ENCODE measurements at regions not wholly inside any gene's neighbourhood (a gene's known extent, or its start where the extent isn't known, plus 50 kb on each side); places are given as distances from the start of the nearest gene placed in this dataset.
A peak's percentile ranks its signal among the peaks of the same experiment; 100 is the strongest.
"Not testable (repeated sequence)": the region's sequence is repeated elsewhere in the genome, so short reads cannot be mapped to it uniquely, and the experiment has no call there.

- no peak for DNase-seq (ENCODE audit: low spot score)
These were observed 61.5 kb downstream of the PRDM13 start for GRCh38 chr6:99668036-99668705.

- DNase-seq (ENCODE audit: low spot score) = no peak
These were observed 83.5 kb downstream of the PRDM13 start for GRCh38 chr6:99689916-99690685.

DNA sequence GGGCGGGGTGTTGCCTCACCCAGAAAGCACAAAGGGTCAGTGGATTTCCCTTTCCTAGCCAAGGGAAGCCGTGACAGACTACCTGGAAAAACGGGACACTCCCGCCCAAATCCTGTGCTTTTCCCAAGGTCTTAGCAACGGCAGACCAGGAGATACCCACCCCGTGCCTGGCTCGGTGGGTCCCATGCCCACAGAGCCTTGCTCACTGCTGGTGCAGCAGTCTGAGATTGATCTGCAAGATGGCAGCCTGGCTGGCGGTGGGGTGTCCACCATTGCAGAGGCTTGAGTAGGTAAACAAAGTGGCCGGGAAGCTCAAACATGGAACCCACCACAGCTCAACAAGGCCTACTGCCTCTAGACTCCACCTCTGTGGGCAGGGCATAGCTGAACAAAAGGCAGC lies 95.7 kb downstream of the PRDM13 start:
- not testable (repeated sequence) for DNase-seq (ENCODE audit: low spot score)

DNA sequence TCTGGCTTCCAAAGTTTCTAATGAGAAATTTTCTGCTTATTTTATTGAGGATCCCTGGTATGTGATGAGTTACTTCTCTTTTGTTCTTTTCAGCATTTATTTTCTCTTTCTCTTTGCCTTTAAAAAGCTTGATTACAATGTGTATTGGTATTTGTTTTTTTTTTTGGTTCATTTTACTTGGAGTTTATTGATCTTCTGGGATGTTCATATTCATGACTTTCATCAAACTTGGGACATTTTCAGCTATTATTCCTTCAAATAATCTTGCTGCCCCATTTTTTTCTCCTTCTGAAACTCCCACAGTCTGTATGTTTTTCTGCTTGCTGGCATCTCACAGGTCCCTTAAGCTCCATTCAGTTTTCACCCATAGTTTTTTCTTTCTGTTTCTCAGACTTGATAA lies 102.4 kb downstream of the PRDM13 start:
- no peak for DNase-seq (ENCODE audit: low spot score)

DNA sequence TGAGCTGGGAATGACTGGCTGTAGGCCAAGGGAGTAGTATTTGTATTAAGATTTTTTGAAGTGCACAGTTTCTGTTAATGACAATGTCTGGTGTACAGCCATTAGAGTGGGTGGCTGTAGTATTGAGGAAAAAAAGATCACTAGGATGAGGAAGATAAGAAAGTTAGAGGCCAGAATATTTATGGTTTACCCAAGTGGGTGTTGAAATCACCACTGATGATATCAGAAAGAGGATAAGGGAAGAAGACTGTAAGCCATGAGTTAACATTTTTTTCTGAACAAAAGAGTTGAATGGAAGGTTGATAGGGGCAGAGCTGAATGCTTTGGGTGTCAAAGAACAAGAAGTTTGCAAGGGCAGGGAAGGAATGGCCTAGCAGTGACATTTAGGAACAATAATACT lies 104.7 kb downstream of the PRDM13 start:
- DNase-seq (ENCODE audit: low spot score) = no peak

DNA sequence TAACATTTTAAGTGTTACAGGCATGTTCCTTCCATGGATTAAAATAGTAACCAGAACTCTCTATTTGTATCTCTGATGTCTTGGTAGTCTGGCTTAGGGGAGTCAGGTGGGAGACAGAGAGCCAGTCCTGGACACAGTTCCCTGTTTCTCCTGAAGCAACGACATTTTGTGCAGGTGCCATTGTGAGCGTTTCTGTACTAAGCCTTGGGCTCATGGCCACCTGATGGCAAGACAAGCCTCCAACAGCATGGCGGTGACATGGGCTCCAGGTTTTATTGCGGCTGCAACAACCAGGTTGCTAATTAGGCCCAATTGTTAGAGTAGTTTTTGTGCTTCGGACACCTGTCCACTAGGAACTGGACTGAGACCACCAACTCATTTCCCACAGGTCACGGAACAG lies 105.3 kb downstream of the PRDM13 start:
- DNase-seq (ENCODE audit: low spot score) = no peak

DNA sequence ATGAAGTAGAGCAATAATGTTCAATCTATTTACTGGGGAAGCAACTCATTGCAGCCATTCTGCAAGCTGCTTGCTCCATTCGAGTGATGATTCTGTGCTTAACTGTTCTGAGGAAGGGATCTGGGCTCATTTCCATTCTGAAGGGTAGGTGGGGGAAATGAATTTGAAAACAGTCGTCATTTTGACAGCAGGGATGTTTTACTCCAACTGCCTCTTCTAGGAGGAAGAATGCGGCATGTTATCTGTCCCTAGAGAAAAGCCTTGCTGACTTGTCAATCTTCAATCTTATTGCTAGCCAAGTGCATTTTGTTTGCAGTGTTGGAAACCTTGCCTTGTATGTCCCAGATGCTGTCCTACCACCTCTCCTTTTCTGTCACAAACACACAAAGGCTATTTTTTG lies 105.9 kb downstream of the PRDM13 start:
- DNase-seq (ENCODE audit: low spot score) = no peak

DNA sequence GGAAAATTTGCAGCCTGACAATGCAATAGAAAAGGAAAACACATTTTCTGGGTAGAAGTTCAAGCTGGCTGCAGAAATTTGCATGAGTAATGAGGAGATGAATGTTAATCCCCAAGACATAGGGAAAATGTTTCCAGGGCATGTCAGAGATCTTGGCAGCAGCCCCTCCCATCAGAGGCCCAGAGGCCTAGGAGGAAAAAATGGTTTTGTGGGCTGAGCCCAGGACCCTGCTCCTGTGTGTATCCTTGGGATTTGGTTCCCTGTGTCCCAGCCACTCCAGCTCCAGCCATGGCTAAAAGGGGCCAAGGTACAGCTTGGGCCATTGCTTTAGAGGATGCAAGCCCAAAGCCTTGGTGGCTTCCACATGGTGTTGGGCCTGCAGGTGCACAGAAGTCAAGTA lies 115.4 kb downstream of the PRDM13 start:
- not testable (repeated sequence) for DNase-seq (ENCODE audit: low spot score)

DNA sequence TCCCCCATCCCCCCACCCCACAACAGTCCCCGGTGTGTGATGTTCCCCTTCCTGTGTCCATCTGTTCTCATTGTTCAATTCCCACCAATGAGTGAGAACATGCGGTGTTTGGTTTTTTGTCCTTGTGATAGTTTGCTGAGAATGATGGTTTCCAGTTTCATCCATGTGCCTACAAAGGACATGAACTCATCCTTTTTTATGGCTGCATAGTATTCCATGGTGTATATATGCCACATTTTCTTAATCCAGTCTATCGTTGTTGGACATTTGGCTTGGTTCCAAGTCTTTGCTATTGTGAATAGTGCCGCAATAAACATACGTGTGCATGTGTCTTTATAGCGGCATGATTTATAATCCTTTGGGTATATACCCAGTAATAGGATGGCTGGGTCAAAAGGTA lies 123.6 kb downstream of the PRDM13 start:
- DNase-seq (ENCODE audit: low spot score) = not testable (repeated sequence)

- peak; percentile 13 for DNase-seq (ENCODE audit: low spot score)
These were observed 129.7 kb downstream of the PRDM13 start for GRCh38 chr6:99736302-99736701.

DNA sequence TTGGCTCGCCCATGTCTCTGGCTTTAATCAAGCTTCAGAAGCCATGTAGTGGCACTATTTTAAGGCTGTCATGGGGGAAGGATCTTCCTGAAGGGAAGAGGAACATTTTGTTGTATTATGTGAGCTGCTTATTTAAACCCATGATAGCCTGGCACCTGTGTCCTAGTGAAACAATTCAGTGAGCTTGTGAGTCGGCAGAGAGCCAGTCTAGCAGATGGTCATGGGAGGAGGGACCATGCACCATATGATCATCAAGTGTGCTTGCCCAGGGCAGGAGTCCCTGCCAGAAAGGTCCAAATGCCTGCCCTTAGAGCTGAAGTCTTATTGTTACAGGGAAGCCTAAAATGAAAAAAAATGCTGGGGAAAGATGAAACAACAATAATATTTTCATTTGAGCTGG lies 132.9 kb downstream of the PRDM13 start:
- no peak for DNase-seq (ENCODE audit: low spot score)

DNA sequence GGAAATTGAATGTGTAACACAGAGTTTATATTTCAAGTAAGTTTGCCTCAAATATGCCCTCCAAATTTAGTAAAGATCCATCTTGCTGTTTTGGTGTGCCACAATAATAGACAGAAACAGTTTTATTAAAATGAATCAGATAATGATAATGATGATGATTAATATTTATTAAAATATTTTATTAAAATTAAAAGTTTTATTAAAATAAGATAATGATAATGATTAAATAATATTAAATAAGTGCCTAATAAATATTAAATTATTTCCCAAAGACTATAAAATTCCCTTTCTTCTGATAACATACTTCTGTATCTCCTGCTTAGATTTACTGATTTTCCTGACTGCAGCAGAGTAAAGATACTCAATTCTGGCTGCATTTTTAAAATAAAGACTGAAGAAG lies 134.5 kb downstream of the PRDM13 start:
- no peak for DNase-seq (ENCODE audit: low spot score)

- no peak for DNase-seq (ENCODE audit: low spot score)
These were observed 137.0 kb downstream of the PRDM13 start for GRCh38 chr6:99743647-99744046.

DNA sequence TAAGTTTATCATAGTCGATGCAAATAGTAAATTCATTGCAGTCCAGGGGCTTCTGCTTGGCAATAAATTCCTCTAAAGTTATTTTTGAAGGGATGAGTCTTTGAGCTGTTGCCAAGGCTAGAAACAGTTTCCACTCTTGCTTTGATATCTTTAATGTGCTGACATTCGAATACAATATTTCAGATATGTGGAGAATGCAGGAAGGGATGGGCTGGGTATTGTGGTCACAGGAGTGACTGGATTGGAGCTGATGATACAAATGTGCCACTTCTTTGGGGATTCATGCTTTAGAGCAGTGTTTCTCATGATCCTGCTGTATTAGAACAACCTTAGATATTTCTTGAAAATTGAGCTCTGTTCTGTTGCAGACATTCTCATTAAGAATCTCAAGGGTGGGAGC lies 139.0 kb downstream of the PRDM13 start:
- no peak for DNase-seq (ENCODE audit: low spot score)

DNA sequence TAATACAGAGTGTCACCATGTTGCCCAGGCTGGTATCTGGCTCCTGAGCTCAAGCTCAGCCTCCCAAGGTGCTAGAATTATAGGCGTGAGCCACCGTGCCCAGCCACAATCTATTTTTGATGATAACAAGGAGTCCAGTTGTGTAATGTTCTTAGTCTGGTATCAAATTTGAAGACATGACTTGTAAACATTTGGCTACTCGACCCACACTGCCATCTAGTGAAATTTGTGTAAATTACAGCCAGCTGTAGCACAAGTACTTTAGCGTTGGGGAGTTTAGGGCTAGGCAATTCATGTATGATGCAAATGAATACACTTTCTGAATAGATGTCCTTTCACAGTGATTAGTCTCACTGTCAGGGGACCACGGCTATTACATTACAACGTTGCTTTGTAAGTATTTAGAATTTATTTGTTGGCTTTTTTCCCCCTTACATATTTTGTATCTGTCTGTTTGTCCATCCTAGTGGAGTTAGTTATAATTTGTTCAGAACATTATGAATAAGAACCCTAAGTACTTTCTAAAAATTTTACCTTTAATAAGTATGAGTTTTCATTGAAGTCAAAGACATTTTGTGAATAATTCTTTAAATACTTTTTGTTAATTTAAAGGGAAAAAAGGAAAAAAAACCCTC lies 139.7 kb downstream of the PRDM13 start:
- peak; percentile 81 for DNase-seq (ENCODE audit: low spot score)

DNA sequence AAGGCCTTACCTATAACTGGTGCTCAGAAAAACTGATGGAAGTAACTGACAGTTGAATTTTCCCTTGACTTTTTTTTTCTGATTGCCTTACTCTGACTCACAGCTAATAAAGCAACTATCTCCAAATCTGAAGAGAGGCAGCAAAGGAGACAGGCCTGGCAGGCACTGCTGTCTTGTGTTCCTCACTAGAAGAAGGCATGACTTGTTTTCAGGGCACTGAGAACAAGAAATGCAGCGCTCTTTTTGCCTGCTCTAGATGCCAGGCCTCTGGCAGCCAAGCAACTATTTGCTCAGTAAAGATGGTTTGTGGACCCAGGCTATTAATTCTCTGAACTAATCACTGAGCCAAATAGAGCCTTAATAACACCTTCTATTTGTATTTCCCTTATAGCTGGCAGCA lies 155.1 kb downstream of the PRDM13 start:
- DNase-seq (ENCODE audit: low spot score) = no peak

DNA sequence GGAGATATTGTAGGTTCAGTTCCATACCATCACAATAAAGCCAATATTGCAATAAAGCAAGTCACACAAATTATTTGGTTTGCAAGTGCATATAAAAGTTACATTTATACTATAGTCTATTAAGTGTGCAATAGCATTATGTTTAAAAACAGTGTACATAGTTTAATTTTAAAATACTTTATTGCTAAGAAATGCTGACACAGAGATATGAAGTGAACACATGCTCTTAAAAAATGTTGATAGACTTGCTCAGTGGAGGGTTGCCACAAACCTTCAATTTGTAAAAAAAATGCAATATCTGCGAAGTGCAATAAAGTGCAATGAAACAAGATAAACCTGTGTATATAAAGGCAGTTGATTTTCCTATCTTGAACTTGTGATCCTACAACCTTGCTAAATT lies 161.5 kb downstream of the PRDM13 start:
- no peak for DNase-seq (ENCODE audit: low spot score)

GRCh38 chr6:99779631-99780555 lies 173.3 kb downstream of the PRDM13 start:
- DNase-seq (ENCODE audit: low spot score) = no peak

GRCh38 chr6:99780556-99780885 lies 173.9 kb downstream of the PRDM13 start:
- DNase-seq (ENCODE audit: low spot score) = no peak

DNA sequence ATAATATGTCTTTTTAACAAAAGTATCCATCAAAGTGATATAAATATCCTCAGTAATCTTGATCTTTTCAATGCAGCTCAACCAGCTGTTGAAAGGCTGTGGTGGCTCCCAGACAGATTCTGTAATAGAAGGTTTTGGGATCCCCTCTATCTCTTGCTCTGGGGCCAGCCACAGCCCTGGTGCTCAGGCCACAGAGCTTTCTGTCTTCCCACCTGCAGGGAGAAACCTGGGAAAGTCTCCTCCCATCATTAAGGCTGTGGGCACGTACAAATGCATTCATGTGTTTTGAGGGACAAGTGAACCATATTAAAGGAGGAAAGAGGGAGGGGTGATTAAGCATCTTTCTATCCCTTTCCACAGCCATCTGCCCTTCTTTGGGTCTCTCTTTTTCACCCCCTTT lies 183.1 kb downstream of the PRDM13 start:
- DNase-seq (ENCODE audit: low spot score) = no peak

GRCh38 chr6:99790679-99791078 lies 184.0 kb downstream of the PRDM13 start:
- peak; percentile 19 for DNase-seq (ENCODE audit: low spot score)

GRCh38 chr6:99801805-99802204 lies 192.2 kb downstream of the MCHR2 start:
- no peak for DNase-seq (ENCODE audit: low spot score)

Data from RKO (cell line).